Astrocyte (in vitro differentiated cells and primary cell): ENCODE measurements at regions not wholly inside any gene's neighbourhood (a gene's known extent, or its start where the extent isn't known, plus 50 kb on each side); places are given as distances from the start of the nearest gene placed in this dataset.

ENCODE experiments used
- DNase-seq: peaks from one replicate; pipeline ENCODE4 v3.0.0-alpha.2; 2010; ENCODE audit warnings: low read depth
- FAIRE-seq: peaks from 2 replicates; lab custom pipeline; 2011; peaks lifted over from hg19 to GRCh38; lab: Jason Lieb, UNC
- H2AFZ ChIP-seq: 2 replicates; pipeline ENCODE4 v1.6.0; 2012; ENCODE audit warnings: low read depth, low read length, inconsistent platforms
- H3K27ac ChIP-seq: 2 replicates; pipeline ENCODE4 v1.5.1; 2011; ENCODE audit warnings: low read depth, low read length, inconsistent platforms
- H3K27me3 ChIP-seq: 2 replicates; pipeline ENCODE4 v1.6.0; 2011; ENCODE audit warnings: low read length, inconsistent platforms; ENCODE audit not compliant: insufficient read depth
- H3K36me3 ChIP-seq: 2 replicates; pipeline ENCODE4 v1.5.1; 2011; ENCODE audit warnings: low read length, inconsistent platforms; ENCODE audit not compliant: insufficient read depth
- H3K4me1 ChIP-seq: 2 replicates; pipeline ENCODE4 v1.5.1; 2011; ENCODE audit warnings: low read length, inconsistent platforms; ENCODE audit not compliant: insufficient read depth
- H3K4me2 ChIP-seq: 2 replicates; pipeline ENCODE4 v1.6.0; 2012; ENCODE audit warnings: low read length, inconsistent platforms
- H3K4me3 ChIP-seq: 2 replicates; pipeline ENCODE4 v1.5.1; 2011; ENCODE audit warnings: low read depth, mild to moderate bottlenecking, low read length, inconsistent platforms; ENCODE audit not compliant: insufficient read depth
- H3K79me2 ChIP-seq: 2 replicates; pipeline ENCODE4 v1.6.0; 2012; ENCODE audit warnings: mild to moderate bottlenecking, low read length, inconsistent platforms; ENCODE audit not compliant: insufficient read depth
- H3K9ac ChIP-seq: 2 replicates; pipeline ENCODE4 v1.6.0; 2012; ENCODE audit warnings: mild to moderate bottlenecking, low read length, inconsistent platforms
- H3K9me3 ChIP-seq: 2 replicates; pipeline ENCODE4 v1.5.1; 2012; ENCODE audit warnings: low read depth, mild to moderate bottlenecking, low read length, inconsistent platforms; ENCODE audit not compliant: insufficient read depth
- H4K20me1 ChIP-seq: 2 replicates; pipeline ENCODE4 v1.6.0; 2012; ENCODE audit warnings: low read length, inconsistent platforms; ENCODE audit not compliant: insufficient read depth
- H3K27ac Mint-ChIP-seq: one replicate; pipeline ENCODE4 v1.8.0; 2021; ENCODE audit warnings: mild to moderate bottlenecking, mixed read lengths; ENCODE audit not compliant: unreplicated experiment
- H3K27me3 Mint-ChIP-seq: one replicate; pipeline ENCODE4 v1.8.0; 2021; ENCODE audit warnings: low read depth, mixed read lengths; ENCODE audit not compliant: unreplicated experiment
- H3K36me3 Mint-ChIP-seq: one replicate; pipeline ENCODE4 v1.8.0; 2021; ENCODE audit warnings: low read depth, mixed read lengths; ENCODE audit not compliant: unreplicated experiment
- H3K4me1 Mint-ChIP-seq: one replicate; pipeline ENCODE4 v1.8.0; 2021; ENCODE audit warnings: low read depth, mixed read lengths; ENCODE audit not compliant: unreplicated experiment
- H3K4me3 Mint-ChIP-seq: one replicate; pipeline ENCODE4 v1.8.0; 2021; ENCODE audit warnings: mild to moderate bottlenecking, moderate library complexity, mixed read lengths; ENCODE audit not compliant: unreplicated experiment
- H3K9me3 Mint-ChIP-seq: one replicate; pipeline ENCODE4 v1.8.0; 2021; ENCODE audit warnings: mild to moderate bottlenecking, mixed read lengths; ENCODE audit not compliant: unreplicated experiment
- CTCF ChIP-seq: IDR thresholded peaks from 2 replicates; pipeline ENCODE4 v1.5.1; 2011; ENCODE audit warnings: low read depth, mild to moderate bottlenecking, inconsistent platforms, low read length, moderate library complexity; ENCODE audit not compliant: insufficient read depth
- EZH2 ChIP-seq: IDR thresholded peaks from 2 replicates; pipeline ENCODE4 v1.6.1; 2012; ENCODE audit warnings: mild to moderate bottlenecking, low read length, inconsistent platforms; ENCODE audit not compliant: insufficient read depth

- no peak for FAIRE-seq
- Histone ChIP-seq H3K79me2 (no peaks in the 10 kb centered on the region), H3K27me3 (no peaks in the 10 kb centered on the region), H3K9ac (no peak overlapping the region), H3K4me3 (no peak overlapping the region), H3K4me1 (no peaks in the 10 kb centered on the region), H3K36me3 (no peaks in the 10 kb centered on the region), H3K9me3 (peaks cover 3% of the 10 kb centered on the region), H2AFZ (no peak overlapping the region), H3K27ac (no peak overlapping the region), H3K4me2 (no peak overlapping the region), H4K20me1 (peaks cover 1% of the 10 kb centered on the region)
- no peak for DNase-seq
- Mint-ChIP-seq H3K27me3 (peaks cover 7% of the 10 kb centered on the region), H3K4me1 (no peaks in the 10 kb centered on the region), H3K27ac (no peak overlapping the region), H3K36me3 (peaks cover 8% of the 10 kb centered on the region), H3K9me3 (no peaks in the 10 kb centered on the region), H3K4me3 (no peak overlapping the region)
- no peak for TF ChIP-seq EZH2
- no peak for TF ChIP-seq CTCF
Observed at GRCh38 chr17:83018658-83019193, 60.7 kb upstream of the METRNL start.

DNA sequence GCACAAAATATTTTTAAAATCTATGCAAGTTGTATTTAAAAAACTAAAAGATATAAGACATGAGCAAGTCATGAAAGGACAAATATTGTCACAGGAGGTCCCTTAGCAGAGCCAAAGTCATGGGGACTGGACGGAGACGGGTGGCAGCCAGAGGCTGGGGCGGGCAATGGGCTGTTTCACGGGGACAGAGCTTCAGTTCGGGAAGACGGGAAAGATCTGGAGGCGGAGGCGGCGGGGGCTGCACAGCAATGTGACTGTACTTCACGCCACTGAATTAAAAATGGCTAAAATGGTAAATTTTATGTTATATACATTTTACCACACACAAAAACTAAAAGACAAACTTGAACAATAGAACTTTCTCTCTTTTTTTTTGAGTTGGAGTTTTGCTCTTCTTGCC, 60.0 kb upstream of the METRNL start:
- Histone ChIP-seq H3K79me2 (no peaks in the 10 kb centered on the region), H3K4me2 (no peak overlapping the region), H3K27ac (no peak overlapping the region), H3K4me1 (no peaks in the 10 kb centered on the region), H3K27me3 (no peaks in the 10 kb centered on the region), H3K9ac (no peak overlapping the region), H3K4me3 (no peak overlapping the region), H4K20me1 (no peaks in the 10 kb centered on the region), H3K36me3 (no peaks in the 10 kb centered on the region), H3K9me3 (peaks cover 3% of the 10 kb centered on the region), H2AFZ (no peak overlapping the region)
- FAIRE-seq (no peak), DNase-seq (no peak)
- H3K36me3 Mint-ChIP-seq: peaks cover 10% of the 10 kb centered on the region
- H3K9me3 Mint-ChIP-seq: no peaks in the 10 kb centered on the region
- H3K27me3 Mint-ChIP-seq: peaks cover 4% of the 10 kb centered on the region
- H3K27ac Mint-ChIP-seq: no peak overlapping the region
- no peak overlapping the region for H3K4me3 Mint-ChIP-seq
- no peaks in the 10 kb centered on the region for H3K4me1 Mint-ChIP-seq
- TF ChIP-seq CTCF (no peak), EZH2 (no peak)

DNA sequence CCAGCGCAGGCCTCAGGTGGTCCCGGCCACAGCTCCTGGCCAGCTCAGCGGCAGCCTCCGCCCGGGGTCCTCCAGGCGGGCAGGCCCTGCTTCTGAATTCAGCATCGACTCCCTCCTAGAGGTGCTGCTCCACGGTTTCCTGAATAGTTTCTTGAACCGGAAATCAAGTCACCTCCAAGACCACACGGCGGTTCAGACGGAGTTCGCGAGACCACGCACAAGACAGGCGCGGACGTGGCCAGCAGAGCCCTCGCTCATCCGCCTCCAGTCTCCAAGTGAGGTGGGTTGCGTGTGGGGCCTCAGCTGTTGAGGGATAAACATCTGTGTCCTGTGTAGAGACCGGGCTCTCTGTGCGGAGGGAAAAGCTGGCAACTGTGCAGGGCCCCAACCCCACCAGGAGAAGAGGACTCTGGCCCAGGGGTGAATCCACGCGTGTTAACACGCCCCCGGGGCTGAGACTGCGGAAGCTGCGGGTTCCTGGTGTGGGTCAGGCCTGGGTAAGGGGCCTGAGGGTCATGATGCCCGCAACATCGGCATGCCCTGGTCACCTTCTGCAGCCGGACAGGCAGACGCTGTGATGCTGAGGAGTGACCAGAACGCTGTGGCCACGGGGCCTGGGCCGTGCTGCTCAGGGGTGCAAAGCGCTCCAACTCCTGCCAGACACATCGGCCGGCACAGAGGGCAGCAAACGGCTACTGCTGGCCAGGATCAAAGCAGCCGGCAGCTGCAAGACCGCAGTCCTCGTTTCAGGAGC, 55.0 kb upstream of the METRNL start:
- H3K27ac ChIP-seq: no peak overlapping the region
- no peaks in the 10 kb centered on the region for H3K79me2 ChIP-seq
- H2AFZ ChIP-seq: no peak overlapping the region
- H3K4me1 ChIP-seq: no peaks in the 10 kb centered on the region
- Mint-ChIP-seq H3K9me3 (no peaks in the 10 kb centered on the region), H3K27ac (no peak overlapping the region), H3K4me3 (no peak overlapping the region), H3K36me3 (peaks cover 19% of the 10 kb centered on the region), H3K4me1 (no peaks in the 10 kb centered on the region), H3K27me3 (peaks cover 10% of the 10 kb centered on the region)
- H4K20me1 ChIP-seq: no peaks in the 10 kb centered on the region
- no peak overlapping the region for H3K4me2 ChIP-seq
- FAIRE-seq (no peak), DNase-seq (no peak)
- no peaks in the 10 kb centered on the region for H3K27me3 ChIP-seq
- no peaks in the 10 kb centered on the region for H3K9me3 ChIP-seq
- TF ChIP-seq CTCF: no peak
- no peak for TF ChIP-seq EZH2
- no peak overlapping the region for H3K4me3 ChIP-seq
- no peaks in the 10 kb centered on the region for H3K36me3 ChIP-seq
- H3K9ac ChIP-seq: no peak overlapping the region
